DMS79 (cell line): ENCODE measurements at regions not wholly inside any gene's neighbourhood (a gene's known extent, or its start where the extent isn't known, plus 50 kb on each side); places are given as distances from the start of the nearest gene placed in this dataset.

Experiments
- DNase-seq: peaks from one replicate; lab custom pipeline; 2025; lab: John Stamatoyannopoulos, UW

- DNase-seq, result no peak
These were observed 214.9 kb upstream of the ZMIZ1 start for GRCh38 chr10:78853864-78854263.

DNA sequence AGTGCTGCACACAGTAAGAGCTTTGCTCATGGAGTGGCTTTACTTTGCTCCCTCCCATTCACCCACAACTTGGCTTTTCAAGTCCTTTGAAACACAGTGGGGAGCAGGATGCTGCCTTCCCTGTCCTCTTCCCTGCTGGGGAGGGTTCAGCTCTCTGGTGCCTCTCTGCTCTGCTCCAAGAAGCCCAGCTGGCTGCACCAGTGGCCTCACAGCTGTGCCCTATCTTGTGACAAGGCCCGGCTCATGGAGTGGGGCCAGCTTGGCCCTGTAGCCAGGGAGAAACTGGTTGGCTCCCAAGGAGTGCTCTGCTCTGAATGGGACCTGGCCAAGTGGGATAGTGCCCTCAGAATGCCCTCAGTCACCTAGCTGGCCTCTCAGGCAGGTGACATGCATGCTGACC, 212.3 kb upstream of the ZMIZ1 start:
- DNase-seq, result no peak

DNA sequence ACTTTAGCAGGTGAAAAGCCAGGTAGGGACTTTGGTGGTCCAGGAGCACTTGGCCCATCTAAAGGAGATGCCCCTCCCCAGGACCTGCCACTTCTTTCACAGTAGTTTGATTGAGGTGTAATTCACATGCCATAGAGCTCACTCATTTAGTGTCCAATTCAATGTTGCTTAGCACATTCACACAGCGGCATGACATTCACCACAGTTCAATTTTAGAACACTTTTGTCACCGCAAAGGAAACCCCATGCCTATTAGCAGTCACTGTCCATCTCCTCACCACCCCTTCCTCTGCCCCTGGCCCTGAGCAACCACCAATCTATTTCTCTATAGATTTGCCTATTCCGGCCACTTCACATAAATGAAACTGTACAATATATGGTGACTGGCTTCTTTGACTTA, 211.6 kb upstream of the ZMIZ1 start:
- DNase-seq, result no peak

GRCh38 chr10:78859266-78859665, 209.5 kb upstream of the ZMIZ1 start:
- DNase-seq, result no peak

DNA sequence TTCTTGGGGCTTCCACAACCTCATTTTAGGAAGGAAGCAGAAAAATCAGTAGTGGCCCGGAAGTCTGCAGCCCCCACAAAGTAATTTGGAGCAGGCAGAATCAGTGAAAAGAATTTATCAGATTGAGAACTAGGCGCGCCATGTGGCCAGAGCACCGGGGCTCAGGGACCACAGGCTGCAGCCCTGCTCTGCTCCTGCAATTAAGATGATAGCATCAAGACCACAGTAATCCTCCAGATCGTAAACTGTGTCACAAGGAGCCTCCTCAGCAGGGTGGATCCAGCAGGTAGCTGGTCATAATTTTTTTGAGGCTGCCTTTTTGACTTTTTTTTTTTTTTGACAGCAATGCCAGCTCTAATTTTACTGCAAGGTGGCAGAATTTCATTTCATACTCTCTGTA, 209.0 kb upstream of the ZMIZ1 start:
- DNase-seq, result no peak

DNA sequence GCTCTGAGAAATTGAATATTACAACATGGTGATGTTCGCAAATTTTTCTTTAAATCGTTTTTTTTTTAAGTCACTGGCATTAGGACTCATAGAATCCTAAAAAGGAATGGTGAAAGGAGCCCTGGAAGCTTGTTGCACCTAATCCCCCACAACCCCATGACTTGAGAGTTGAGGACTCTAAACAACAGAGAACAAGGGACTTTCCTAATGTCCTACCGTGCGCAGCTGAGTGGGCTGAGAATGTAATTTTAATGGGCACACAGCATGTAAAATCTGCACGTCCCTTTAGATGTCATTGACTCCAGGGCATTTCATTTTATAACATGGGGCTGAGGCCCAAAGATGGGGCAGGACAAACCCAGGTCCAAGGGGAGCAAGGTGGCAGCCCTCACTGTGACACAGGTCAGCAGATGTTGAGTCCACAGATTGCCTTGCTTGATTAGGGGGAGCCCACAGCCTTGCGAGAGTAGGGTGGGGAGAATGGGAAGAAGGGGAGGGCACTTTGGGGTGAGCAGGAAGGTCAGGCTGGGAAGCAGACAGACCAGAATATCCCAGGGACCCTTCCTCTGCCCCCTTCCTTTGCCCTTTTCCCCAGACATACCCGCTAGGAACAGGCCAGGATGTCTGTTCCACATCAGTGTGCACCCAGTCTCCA, 208.4 kb upstream of the ZMIZ1 start:
- no peak for DNase-seq

DNA sequence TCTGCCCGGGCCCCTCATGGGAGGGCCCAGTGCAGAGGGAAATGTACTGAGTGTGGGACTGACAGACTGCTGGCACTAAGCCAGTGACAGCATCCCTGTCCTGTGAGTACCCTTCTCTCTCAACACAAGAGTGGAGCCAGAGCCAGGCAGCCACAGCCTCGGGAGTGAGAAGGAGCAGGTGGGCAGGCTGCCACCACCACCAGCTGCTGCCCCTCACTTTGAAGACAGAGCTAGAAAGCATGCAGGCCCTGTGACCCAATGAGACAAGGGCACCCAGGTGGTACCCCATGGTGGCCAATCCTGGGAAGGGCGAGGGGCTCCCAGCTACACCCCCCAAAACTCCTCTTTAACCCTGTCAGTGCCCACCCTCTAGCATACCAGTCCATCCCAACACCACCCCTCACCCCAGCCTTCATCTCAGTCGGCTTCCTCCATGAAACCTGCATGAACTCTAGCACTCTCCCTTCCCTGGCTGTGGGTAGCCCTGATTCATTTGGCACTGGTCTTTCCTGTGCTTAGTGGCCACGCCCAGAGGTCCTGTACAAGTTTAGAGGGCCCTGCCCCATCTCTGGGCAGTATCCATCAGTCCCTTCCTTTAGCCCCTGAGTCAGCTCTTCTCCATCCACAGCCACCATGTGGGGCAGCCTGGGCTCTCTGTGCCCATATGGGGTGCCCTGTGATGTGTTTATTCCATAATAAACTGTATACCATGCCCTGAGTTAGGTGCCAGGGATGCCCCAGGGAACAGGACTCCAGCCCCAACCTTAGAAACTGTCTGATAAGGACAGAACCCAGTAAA, 207.0 kb upstream of the ZMIZ1 start:
- DNase-seq, result peak; percentile 65

- no peak for DNase-seq
These were observed 206.5 kb upstream of the ZMIZ1 start for GRCh38 chr10:78862328-78862640.

DNA sequence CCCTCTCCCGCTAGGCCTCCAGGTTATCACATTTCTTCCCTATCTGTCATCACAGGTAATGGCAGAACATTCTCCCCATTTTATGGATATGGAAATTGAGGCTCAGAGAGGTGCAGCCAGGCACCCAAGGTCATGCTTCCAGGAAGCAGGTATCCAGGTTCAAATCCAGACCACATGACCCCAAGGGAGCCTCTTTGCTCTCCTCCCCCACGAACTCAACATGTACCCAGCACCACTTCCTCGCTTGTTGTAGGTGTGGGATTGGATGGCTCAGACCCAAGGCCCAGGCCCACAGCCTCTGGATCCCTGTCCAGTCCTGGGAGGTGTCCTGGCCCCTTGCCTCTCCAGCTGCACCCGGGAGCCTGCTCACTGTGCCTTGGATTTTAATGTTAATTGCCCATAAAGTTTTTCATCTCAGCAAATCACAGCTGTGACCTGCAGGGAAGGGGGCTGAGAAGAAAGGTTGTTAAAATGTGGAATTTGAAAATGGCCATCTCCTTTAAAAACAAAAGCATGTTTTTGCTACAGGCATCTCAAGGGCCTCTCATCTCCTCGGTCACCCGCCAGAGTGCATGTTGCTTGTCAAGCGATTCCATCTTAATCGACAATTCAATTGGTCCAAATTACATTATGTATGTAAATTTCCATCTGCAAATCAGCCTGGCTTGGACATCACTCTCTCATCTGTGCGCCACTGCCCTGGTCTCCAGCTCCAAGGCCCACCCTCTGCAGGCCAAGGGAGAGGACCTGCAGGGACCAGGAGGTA, 205.4 kb upstream of the ZMIZ1 start:
- peak; percentile 71 for DNase-seq

DNA sequence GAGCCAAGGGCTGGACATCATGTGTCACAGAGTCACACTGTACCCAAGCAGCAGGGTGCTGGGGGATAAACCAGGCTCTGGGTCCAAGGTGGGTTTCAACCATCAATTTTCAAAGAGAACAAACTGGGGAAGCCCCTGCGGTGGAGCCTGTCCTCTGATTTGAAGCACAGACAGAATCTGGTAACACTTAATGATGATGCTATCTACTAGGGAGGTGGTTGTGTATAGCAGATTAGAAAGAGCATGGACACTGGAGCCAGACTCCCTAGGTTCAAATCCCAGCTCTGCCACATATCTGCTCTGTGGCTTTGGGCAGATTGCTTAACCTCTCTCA, 204.9 kb upstream of the ZMIZ1 start:
- no peak for DNase-seq

- no peak for DNase-seq
These were observed 203.8 kb upstream of the ZMIZ1 start for GRCh38 chr10:78864761-78865537.

DNA sequence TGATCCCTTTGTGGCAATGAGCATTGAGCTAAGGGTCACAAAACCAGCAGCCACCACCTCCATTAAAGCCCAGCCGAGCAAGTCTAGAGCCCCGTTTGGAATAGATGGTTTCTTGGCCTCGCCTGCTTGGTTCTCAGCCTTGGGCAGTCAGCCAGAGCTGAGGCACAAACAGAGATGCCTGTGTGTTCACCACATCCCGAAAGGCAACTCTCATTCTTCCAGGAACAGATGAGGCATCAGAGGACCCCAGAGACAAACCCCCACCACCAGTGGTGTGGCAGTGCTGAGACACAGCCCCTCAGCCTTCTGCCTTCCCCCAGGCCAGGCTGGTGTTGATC, 203.3 kb upstream of the ZMIZ1 start:
- DNase-seq, result no peak

DNA sequence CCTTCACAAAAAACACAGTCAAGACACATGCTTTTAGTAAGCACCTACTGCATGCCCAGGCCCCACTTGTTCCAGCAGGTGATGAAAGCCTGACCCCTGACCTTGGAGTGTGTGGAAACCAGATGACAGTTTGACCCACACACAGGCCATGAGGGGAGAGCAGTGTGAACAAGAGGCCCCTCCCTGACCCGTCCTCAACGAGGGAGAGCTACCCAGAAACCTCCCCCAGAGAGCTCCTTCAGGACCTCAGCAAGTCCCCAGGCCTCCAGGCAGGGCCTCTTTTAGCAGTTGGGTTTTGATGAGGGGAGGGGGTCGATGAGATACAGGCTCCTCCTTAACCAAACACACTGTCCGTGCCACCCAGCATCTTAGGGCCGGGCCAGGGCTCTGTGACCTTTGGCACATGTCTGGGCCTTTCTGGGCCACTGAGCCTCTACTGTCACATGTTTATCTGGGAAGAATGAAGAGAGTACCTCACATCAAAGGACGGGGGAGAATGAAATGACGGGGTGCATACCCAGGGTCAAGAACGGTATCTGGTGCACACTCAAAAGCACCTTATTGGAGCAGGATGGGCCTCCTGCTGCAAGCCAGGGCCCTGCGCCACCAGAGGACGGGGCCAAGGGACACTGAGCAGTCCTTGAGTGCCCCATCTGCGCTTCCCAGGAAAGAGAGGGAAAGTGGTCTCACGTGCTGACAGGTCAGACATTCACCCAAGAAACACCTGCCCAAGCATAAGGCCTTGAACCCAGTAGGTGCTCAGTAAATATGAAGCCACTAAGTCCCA, 202.6 kb upstream of the ZMIZ1 start:
- DNase-seq, result no peak

DNA sequence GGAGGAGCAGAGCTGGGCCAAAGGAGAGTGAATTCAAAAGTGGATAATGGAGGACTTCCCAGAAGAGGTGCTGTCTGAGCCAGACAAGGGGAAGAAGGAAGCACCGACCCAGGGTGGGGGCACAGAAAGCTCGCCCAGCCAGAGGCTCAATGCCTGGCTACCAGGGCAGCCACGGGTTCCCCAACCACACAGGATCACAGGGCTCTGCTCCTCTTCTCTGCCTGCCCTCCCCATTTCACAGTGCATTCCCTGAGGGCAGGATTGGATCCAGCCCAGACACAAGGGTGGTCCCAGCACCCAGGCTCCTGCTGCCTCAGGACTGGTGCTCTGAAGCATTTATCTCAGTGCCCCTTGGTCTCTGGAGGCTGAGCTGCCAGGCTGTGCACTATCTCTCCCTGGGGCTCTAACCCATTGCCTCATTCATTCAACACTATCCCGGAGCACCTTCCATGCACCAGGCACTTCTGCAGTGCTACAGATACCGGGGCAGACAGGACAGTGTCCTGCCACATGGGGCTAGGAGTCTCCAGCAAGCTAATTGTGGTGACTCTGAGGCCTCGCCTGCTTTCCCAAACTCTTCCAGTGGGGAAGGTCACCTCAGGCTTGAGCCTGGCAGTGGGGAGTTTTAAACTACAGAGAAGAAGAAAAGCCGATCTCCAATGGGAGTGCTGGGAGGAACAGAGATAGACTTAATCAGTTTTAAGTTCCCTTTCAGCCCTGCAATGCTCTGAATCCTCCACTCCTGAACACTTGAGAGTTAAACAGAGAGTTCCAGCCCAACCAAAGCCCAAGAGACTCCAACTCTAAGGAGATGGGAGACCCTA, 201.8 kb upstream of the ZMIZ1 start:
- no peak for DNase-seq

DNA sequence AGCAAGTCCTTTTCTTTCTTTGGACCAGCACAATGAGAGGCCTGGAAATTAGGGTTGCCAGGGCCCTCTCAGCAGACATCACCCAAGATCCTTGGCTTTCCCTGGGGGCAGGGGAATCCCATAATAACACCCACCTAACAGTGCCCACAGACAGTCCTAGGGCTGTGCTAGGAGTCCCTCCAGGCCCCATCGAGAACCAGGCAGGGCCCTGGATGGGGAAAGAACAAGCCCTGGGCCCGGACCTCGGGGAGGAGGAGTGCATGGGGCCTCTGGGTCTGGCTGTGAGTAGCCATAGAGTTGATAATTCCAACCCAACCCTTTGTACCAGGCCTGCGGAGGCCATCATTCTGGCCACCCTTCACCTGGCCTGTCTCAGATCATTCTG, 201.2 kb upstream of the ZMIZ1 start:
- no peak for DNase-seq

GRCh38 chr10:78868048-78868447, 200.7 kb upstream of the ZMIZ1 start:
- DNase-seq, result no peak

- DNase-seq, result no peak
These were observed 200.3 kb upstream of the ZMIZ1 start for GRCh38 chr10:78868456-78868855.

- DNase-seq, result no peak
These were observed 199.9 kb upstream of the ZMIZ1 start for GRCh38 chr10:78868861-78869260.

DNA sequence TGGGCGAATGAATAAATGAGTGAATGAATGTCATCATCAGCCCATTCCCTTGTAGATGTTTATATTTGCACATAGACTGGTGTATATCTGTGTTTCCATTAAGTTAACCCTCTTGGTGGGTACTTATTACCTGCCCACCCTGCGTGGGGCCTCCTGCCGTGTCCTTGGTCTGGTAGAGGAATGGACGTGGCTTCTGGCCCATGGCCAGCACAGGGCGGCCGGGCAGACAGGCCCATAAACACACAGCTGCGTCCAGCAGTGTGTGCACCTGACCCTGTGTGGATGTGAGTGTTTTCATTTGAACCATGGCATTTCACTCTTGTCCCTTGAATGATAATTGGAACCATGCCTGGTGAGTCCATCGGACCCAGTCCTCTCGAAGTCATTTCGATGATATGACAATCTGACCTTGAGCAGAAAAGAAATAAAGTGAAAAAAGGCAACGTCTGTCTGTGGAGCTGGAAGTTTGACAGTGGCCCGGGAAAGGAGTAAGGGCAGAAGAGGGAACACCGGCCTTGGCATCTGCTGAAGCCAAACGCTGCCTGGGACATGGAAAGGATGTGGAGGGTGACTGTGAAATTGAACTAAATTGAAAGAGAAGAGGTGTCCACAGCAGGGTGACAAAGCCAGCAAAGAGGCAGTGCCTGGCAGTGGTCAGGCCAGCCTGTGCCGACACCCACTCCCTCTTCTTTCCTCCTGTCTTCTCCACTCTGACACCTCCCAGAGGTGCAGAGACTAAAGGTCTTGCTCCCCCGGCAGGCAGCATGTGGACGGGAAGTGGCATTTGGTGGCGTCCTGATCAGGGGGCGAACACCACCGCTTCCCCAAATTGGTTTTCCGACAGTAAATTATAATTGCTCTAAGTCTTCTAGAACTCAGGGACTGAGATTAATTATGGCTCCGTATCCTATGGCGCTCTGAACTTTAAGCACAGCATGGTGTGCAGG, 199.0 kb upstream of the ZMIZ1 start:
- no peak for DNase-seq

DNA sequence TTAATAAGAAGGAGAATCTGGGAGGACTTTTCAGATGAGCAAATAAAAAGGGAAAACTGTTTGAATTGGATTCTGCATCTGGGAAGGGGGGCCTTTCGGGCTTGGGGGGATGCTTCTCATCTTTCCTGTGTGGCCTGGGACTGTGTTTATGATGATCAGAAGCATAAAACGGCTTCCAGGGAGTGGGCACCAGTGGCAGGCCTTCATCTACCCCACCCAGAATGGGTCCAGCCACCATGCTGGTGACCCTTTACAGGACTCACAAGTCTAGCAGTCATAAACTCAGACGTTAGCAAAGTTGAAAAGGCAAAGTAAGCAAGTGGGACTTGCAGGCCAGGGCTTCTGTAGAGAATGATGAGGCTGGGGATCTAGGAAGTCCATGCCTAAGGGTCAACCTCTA, 198.3 kb upstream of the ZMIZ1 start:
- no peak for DNase-seq
